ENCODE measurements at regions not wholly inside any gene's neighbourhood (a gene's known extent, or its start where the extent isn't known, plus 50 kb on each side); places are given as distances from the start of the nearest gene placed in this dataset.

DNA sequence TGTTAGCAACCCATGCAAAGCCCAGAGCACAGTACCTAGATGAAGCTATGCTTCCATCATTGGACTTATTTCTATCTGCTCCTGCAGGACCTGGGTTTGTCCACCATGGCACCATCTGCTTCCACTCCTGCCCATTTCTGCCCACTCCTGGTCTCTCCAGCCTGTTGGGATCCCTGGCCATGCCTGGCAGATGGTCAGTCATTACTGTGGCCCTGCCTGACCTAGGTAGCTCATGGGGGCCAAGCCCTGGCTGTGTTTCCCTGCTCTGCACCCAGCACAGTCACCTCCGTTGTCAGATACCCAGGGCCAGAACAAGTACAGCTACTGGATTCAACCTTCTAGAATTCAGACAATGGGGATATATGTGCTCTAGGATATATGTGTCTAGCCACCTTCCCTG lies 185.8 kb upstream of the TLE3 start:
- H3K4me3 ChIP-seq: no peak overlapping the region
- H3K27me3 ChIP-seq: no peaks in the 10 kb centered on the region
- no peak for DNase-seq (ENCODE audit: extremely low spot score in 2 of 2)
- H3K4me1 ChIP-seq: peaks cover 17% of the 10 kb centered on the region
- no peak overlapping the region for H3K27ac ChIP-seq
- intact Hi-C loops (cut with DNase I): no loop called here
- H3K36me3 ChIP-seq: no peaks in the 10 kb centered on the region
- TF ChIP-seq, protein P1, sequence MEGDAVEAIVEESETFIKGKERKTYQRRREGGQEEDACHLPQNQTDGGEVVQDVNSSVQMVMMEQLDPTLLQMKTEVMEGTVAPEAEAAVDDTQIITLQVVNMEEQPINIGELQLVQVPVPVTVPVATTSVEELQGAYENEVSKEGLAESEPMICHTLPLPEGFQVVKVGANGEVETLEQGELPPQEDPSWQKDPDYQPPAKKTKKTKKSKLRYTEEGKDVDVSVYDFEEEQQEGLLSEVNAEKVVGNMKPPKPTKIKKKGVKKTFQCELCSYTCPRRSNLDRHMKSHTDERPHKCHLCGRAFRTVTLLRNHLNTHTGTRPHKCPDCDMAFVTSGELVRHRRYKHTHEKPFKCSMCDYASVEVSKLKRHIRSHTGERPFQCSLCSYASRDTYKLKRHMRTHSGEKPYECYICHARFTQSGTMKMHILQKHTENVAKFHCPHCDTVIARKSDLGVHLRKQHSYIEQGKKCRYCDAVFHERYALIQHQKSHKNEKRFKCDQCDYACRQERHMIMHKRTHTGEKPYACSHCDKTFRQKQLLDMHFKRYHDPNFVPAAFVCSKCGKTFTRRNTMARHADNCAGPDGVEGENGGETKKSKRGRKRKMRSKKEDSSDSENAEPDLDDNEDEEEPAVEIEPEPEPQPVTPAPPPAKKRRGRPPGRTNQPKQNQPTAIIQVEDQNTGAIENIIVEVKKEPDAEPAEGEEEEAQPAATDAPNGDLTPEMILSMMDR (IDR thresholded peaks at IDR 0.05): no peak
- TF ChIP-seq POLR2A (IDR thresholded peaks at IDR 0.05): no peak
- no peak for TF ChIP-seq POLR2AphosphoS5 (IDR thresholded peaks at IDR 0.05; ENCODE audit: insufficient read depth in 1 of 2, low read depth in 1 of 2)
- H3K9me3 ChIP-seq: no peaks in the 10 kb centered on the region

DNA sequence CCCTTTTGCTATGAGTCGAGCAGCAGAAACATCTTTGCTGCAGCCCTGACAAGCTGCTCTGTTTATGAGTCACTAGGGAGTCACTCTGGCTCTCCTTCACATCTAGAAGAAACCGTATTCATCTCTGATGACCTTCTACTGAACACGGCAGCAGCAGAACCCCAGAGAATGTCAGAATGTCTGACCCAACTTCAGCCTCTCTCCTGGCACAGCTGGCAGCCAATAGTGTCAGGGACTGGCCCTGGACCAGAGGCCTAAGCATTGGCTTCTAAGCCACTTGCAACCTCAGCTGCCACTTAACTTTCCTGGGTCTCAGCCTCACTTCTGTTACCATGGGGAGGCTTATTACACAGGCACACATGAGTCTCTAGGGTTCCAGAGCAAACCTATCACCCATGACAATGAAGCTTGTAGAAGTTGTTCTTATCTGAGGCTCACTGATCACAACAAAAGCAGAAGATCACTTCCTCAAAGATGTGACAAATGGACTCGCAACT lies 184.1 kb upstream of the TLE3 start:
- H3K9me3 ChIP-seq: no peaks in the 10 kb centered on the region
- TF ChIP-seq POLR2AphosphoS5 (IDR thresholded peaks at IDR 0.05; ENCODE audit: insufficient read depth in 1 of 2, low read depth in 1 of 2) (no peak), POLR2A (IDR thresholded peaks at IDR 0.05) (no peak)
- TF ChIP-seq, protein P1 (IDR thresholded peaks at IDR 0.05): no peak
- no peak overlapping the region for H3K27ac ChIP-seq
- no peak overlapping the region for H3K4me3 ChIP-seq
- H3K4me1 ChIP-seq: peaks cover 17% of the 10 kb centered on the region
- H3K27me3 ChIP-seq: no peaks in the 10 kb centered on the region
- no peaks in the 10 kb centered on the region for H3K36me3 ChIP-seq
- intact Hi-C loops (cut with DNase I): no loop called here
- DNase-seq (ENCODE audit: extremely low spot score in 2 of 2): no peak

DNA sequence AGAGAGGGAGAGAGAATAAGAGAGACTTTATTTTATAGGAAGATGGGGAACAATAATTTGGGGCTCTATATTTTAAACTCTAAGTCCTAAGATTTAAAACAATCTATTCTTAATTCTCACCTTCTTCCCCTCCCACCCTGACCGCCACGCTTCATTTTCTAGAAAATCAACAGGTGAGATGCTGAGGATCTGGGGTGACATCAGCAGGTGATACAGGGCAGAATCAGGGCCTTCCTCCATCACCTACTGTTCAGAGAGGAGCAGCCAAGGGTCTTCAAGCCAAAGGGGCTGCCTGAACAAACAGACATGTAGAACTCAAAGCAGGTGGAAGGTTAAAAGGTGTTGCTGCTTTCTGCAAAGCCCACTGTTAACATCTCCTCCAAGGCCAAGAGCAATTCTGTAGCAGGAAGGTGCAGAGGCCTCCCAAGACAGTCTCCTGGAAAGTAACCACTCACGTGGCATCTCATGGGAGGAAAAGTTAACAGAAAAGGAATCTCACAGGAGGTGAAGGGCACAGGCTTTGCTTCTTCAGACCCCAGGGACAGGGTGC lies 183.6 kb upstream of the TLE3 start:
- Histone ChIP-seq H3K9me3 (no peaks in the 10 kb centered on the region), H3K27ac (no peak overlapping the region), H3K27me3 (no peaks in the 10 kb centered on the region), H3K36me3 (no peaks in the 10 kb centered on the region), H3K4me3 (no peak overlapping the region), H3K4me1 (peaks cover 12% of the 10 kb centered on the region)
- no peak for DNase-seq (ENCODE audit: extremely low spot score in 2 of 2)
- TF ChIP-seq, protein P1 (IDR thresholded peaks at IDR 0.05): no peak
- no peak for TF ChIP-seq POLR2AphosphoS5 (IDR thresholded peaks at IDR 0.05; ENCODE audit: insufficient read depth in 1 of 2, low read depth in 1 of 2)
- TF ChIP-seq POLR2A (IDR thresholded peaks at IDR 0.05): no peak
- intact Hi-C loops (cut with DNase I): no loop called here

DNA sequence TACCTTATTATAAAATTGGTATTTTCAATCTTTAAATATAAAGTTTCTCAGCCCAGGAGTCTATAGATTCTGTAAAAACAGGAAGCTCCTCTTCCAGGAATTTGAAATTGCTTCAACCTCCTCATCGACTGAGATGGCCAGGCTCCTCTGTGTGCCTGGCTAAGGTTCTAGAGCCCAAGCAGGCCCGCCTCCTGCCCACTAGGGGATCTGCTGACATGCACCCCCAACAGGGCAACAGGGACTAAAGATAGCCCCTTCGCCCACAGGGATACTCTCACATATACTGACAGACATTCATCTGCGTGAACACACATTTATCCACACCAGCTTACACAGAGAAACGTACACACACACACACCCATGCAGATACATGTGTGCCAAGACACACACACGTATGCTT lies 183.1 kb upstream of the TLE3 start:
- H3K27me3 ChIP-seq: no peaks in the 10 kb centered on the region
- no peak for TF ChIP-seq POLR2A (IDR thresholded peaks at IDR 0.05)
- no peak for TF ChIP-seq POLR2AphosphoS5 (IDR thresholded peaks at IDR 0.05; ENCODE audit: insufficient read depth in 1 of 2, low read depth in 1 of 2)
- TF ChIP-seq, protein P1 (IDR thresholded peaks at IDR 0.05): no peak
- H3K9me3 ChIP-seq: no peaks in the 10 kb centered on the region
- H3K36me3 ChIP-seq: no peaks in the 10 kb centered on the region
- intact Hi-C loops (cut with DNase I): no loop called here
- no peak for DNase-seq (ENCODE audit: extremely low spot score in 2 of 2)
- H3K4me1 ChIP-seq: peaks cover 6% of the 10 kb centered on the region
- no peak overlapping the region for H3K4me3 ChIP-seq
- H3K27ac ChIP-seq: no peak overlapping the region

DNA sequence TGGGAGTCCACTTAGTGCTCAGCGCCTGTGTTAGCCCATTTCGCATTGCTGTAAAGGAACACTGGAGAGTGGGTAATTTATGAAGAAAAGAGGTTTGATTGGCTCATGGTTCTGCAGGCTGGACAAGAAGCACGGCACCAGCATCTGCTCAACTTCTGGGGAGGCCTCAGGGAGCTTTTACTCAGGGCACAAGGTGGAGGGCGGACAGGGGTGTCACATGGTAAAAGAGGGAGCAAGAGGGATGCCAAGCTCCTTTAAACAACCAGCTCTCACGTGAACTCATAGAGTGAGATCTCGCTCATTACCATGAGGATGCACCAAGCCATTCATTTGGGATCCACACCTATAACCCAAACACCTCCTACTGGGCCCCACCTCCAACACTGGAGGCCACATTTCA lies 181.4 kb upstream of the TLE3 start:
- H3K9me3 ChIP-seq: no peaks in the 10 kb centered on the region

More for the DNA sequence above, 181.4 kb upstream of the TLE3 start:
- Histone ChIP-seq H3K4me3 (no peak overlapping the region), H3K27ac (no peak overlapping the region), H3K4me1 (peaks cover 6% of the 10 kb centered on the region), H3K27me3 (no peaks in the 10 kb centered on the region), H3K36me3 (no peaks in the 10 kb centered on the region)
- TF ChIP-seq, protein P1 (IDR thresholded peaks at IDR 0.05): no peak
- TF ChIP-seq POLR2AphosphoS5 (IDR thresholded peaks at IDR 0.05; ENCODE audit: insufficient read depth in 1 of 2, low read depth in 1 of 2) (no peak), POLR2A (IDR thresholded peaks at IDR 0.05) (no peak)
- no peak for DNase-seq (ENCODE audit: extremely low spot score in 2 of 2)
- intact Hi-C loops (cut with DNase I): no loop called here
